ENCODE measurements at regions not wholly inside any gene's neighbourhood (a gene's known extent, or its start where the extent isn't known, plus 50 kb on each side); places are given as distances from the start of the nearest gene placed in this dataset.

- TF ChIP-seq, protein P1, sequence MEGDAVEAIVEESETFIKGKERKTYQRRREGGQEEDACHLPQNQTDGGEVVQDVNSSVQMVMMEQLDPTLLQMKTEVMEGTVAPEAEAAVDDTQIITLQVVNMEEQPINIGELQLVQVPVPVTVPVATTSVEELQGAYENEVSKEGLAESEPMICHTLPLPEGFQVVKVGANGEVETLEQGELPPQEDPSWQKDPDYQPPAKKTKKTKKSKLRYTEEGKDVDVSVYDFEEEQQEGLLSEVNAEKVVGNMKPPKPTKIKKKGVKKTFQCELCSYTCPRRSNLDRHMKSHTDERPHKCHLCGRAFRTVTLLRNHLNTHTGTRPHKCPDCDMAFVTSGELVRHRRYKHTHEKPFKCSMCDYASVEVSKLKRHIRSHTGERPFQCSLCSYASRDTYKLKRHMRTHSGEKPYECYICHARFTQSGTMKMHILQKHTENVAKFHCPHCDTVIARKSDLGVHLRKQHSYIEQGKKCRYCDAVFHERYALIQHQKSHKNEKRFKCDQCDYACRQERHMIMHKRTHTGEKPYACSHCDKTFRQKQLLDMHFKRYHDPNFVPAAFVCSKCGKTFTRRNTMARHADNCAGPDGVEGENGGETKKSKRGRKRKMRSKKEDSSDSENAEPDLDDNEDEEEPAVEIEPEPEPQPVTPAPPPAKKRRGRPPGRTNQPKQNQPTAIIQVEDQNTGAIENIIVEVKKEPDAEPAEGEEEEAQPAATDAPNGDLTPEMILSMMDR (conservative IDR thresholded peaks at IDR 0.05 in 1 of 2, IDR thresholded peaks at IDR 0.05 in 1 of 2; ENCODE audit: low read depth in 1 of 2, low read length in 2 of 2) = no peak
- no peak for TF ChIP-seq EZH2 (IDR thresholded peaks at IDR 0.05; ENCODE audit: low read length, missing control alignments)
- Histone ChIP-seq H3K79me2 (ENCODE audit: control insufficient read depth, insufficient read depth, low read length) (no peaks in the 10 kb centered on the region), H3K36me3 (ENCODE audit: control insufficient read depth, insufficient read depth, low read length) (no peaks in the 10 kb centered on the region), H3K4me2 (ENCODE audit: extremely low read depth, insufficient read depth, low read length) (no peak overlapping the region), H3K27ac (ENCODE audit: insufficient read depth, low read length) (no peak overlapping the region), H3K9me3 (ENCODE audit: control insufficient read depth, insufficient read depth, low read depth, low read length) (no peaks in the 10 kb centered on the region), H4K20me1 (ENCODE audit: control insufficient read depth, extremely low read depth, insufficient read depth, low read length) (no peaks in the 10 kb centered on the region), H3K9ac (ENCODE audit: insufficient read depth, low read length) (no peak overlapping the region), H3K4me3 (replicated peaks in 1 of 4; ENCODE audit: control extremely low read depth in 1 of 4, insufficient read depth in 1 of 4, low read depth in 3 of 4, low read length in 4 of 4) (no peak overlapping the region), H2AFZ (ENCODE audit: low read length) (no peak overlapping the region), H3K27me3 (ENCODE audit: control insufficient read depth, insufficient read depth, low read length) (no peaks in the 10 kb centered on the region), H3K4me1 (ENCODE audit: control insufficient read depth, extremely low read depth, insufficient read depth, low read length) (peaks cover 2% of the 10 kb centered on the region)
- peak in 1 of 2 donors; percentile 32 for DNase-seq (ENCODE audit: low read depth in 2 of 2)
Measured at GRCh38 chr3:159238646-159239045, 436.8 kb downstream of the MFSD1 start.

DNA sequence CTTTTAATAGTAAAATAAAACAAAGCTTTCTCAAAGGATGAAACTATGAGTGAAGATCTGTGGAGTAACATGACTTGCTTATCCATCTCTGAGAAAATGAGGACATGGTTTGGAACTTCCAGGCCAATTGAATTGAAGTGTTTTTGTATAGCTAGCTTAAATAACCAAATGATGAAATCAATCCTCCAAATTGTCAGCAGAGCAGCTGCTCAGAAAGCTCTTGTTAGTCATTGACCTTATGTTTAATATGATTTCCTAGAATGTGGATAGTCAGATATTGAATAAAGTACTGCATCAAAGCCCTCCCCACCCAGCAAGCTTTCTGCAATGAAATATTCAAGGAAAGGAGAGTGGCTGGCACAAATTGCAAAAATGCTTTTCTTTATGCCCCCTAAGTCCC lies 437.2 kb downstream of the MFSD1 start:
- no peaks in the 10 kb centered on the region for H3K9me3 ChIP-seq (ENCODE audit: control insufficient read depth, insufficient read depth, low read depth, low read length)
- H3K9ac ChIP-seq (ENCODE audit: insufficient read depth, low read length) = no peak overlapping the region
- no peak overlapping the region for H2AFZ ChIP-seq (ENCODE audit: low read length)
- peak in 1 of 2 donors; percentile 67 for DNase-seq (ENCODE audit: low read depth in 2 of 2)
- no peak overlapping the region for H3K4me2 ChIP-seq (ENCODE audit: extremely low read depth, insufficient read depth, low read length)
- no peaks in the 10 kb centered on the region for H3K79me2 ChIP-seq (ENCODE audit: control insufficient read depth, insufficient read depth, low read length)
- TF ChIP-seq, protein P1 (conservative IDR thresholded peaks at IDR 0.05 in 1 of 2, IDR thresholded peaks at IDR 0.05 in 1 of 2; ENCODE audit: low read depth in 1 of 2, low read length in 2 of 2) = no peak
- no peak for TF ChIP-seq EZH2 (IDR thresholded peaks at IDR 0.05; ENCODE audit: low read length, missing control alignments)
- H3K4me1 ChIP-seq (ENCODE audit: control insufficient read depth, extremely low read depth, insufficient read depth, low read length) = peaks cover 2% of the 10 kb centered on the region
- no peaks in the 10 kb centered on the region for H3K36me3 ChIP-seq (ENCODE audit: control insufficient read depth, insufficient read depth, low read length)
- no peak overlapping the region for H3K27ac ChIP-seq (ENCODE audit: insufficient read depth, low read length)
- no peak overlapping the region for H3K4me3 ChIP-seq (replicated peaks in 1 of 4; ENCODE audit: control extremely low read depth in 1 of 4, insufficient read depth in 1 of 4, low read depth in 3 of 4, low read length in 4 of 4)
- no peaks in the 10 kb centered on the region for H4K20me1 ChIP-seq (ENCODE audit: control insufficient read depth, extremely low read depth, insufficient read depth, low read length)
- no peaks in the 10 kb centered on the region for H3K27me3 ChIP-seq (ENCODE audit: control insufficient read depth, insufficient read depth, low read length)

GRCh38 chr3:159244933-159245332 lies 443.1 kb downstream of the MFSD1 start:
- Histone ChIP-seq H4K20me1 (ENCODE audit: control insufficient read depth, extremely low read depth, insufficient read depth, low read length) (no peaks in the 10 kb centered on the region), H3K4me1 (ENCODE audit: control insufficient read depth, extremely low read depth, insufficient read depth, low read length) (no peaks in the 10 kb centered on the region), H3K27me3 (ENCODE audit: control insufficient read depth, insufficient read depth, low read length) (no peaks in the 10 kb centered on the region), H3K4me3 (replicated peaks in 1 of 4; ENCODE audit: control extremely low read depth in 1 of 4, insufficient read depth in 1 of 4, low read depth in 3 of 4, low read length in 4 of 4) (no peak overlapping the region), H3K9ac (ENCODE audit: insufficient read depth, low read length) (no peak overlapping the region), H3K4me2 (ENCODE audit: extremely low read depth, insufficient read depth, low read length) (no peak overlapping the region), H2AFZ (ENCODE audit: low read length) (no peak overlapping the region), H3K27ac (ENCODE audit: insufficient read depth, low read length) (no peak overlapping the region), H3K36me3 (ENCODE audit: control insufficient read depth, insufficient read depth, low read length) (no peaks in the 10 kb centered on the region), H3K9me3 (ENCODE audit: control insufficient read depth, insufficient read depth, low read depth, low read length) (no peaks in the 10 kb centered on the region), H3K79me2 (ENCODE audit: control insufficient read depth, insufficient read depth, low read length) (no peaks in the 10 kb centered on the region)
- TF ChIP-seq, protein P1 (conservative IDR thresholded peaks at IDR 0.05 in 1 of 2, IDR thresholded peaks at IDR 0.05 in 1 of 2; ENCODE audit: low read depth in 1 of 2, low read length in 2 of 2) = no peak
- no peak for TF ChIP-seq EZH2 (IDR thresholded peaks at IDR 0.05; ENCODE audit: low read length, missing control alignments)
- DNase-seq (ENCODE audit: low read depth in 2 of 2) = peak in 1 of 2 donors; percentile 8
